CD4-positive, alpha-beta T cell treated with Interleukin-17A for 1 hour (primary cell): ENCODE measurements at regions not wholly inside any gene's neighbourhood (a gene's known extent, or its start where the extent isn't known, plus 50 kb on each side); places are given as distances from the start of the nearest gene placed in this dataset.

Experiments
- DNase-seq: peaks from one replicate; pipeline ENCODE4 v3.0.0-alpha.2; 2020

DNA sequence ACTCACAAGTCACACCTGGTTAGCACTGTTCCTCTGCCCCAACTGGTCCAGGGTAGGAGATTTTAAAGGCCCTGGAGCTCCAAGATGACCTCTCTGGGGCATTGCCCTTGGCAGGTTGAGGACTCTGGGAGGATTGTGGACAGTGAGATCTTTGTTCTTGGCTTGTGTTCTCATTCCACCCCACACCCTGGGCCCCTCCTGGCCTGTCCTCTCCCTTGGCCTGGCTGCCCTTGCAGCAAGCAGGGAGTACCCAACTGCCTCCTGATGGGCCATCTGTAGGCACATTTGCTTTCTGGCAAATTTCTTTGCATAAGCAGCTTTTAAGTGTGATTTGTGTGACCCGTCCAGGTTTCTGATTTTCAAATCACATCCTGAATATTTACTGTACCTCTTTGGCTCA is 239.6 kb downstream of the UTP18 start:
- DNase-seq: no peak

- DNase-seq: no peak
Measured at GRCh38 chr17:51500454-51500853, 240.1 kb downstream of the UTP18 start.

GRCh38 chr17:51505450-51505849 is 245.1 kb downstream of the UTP18 start:
- no peak for DNase-seq

- no peak for DNase-seq
Measured at GRCh38 chr17:51507444-51507843, 247.1 kb downstream of the UTP18 start.

GRCh38 chr17:51508048-51508447 is 247.7 kb downstream of the UTP18 start:
- no peak for DNase-seq

GRCh38 chr17:51510940-51511339 is 250.6 kb downstream of the UTP18 start:
- DNase-seq: no peak

DNA sequence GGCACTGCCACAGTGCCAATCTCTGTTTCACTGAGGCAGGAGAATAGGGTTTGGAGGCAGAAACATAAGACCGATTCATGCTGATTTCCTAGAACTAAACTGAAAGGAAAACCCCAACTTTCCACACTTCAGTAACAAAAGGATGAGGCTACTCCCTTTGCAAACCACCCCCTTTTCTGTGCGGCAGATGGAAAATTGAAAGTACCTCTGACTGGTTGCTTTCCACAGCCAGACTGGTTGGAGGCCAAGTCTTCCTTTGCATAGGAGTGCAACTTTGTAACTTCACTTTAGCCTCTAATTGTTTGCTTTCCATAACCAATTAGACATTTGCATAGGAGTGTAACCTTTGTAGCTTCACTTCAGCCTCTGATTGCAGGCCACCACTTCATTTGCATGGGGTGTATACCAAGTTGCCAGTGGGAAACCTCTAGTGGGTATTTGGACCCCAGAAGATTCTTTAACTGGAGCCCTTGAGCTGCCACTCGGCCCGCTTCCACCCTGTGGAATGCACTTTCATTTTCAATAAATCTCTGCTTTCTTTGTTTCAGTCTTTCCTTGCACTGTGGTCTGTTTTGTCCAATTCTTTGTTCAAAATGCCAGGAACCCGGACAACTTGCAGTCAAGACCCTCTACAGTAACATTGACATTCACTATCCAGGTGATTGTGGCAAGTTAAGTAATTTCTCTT is 252.0 kb downstream of the UTP18 start:
- DNase-seq: no peak

- DNase-seq: no peak
Measured at GRCh38 chr17:51516924-51517323, 256.6 kb downstream of the UTP18 start.

GRCh38 chr17:51524524-51524923 is 264.2 kb downstream of the UTP18 start:
- no peak for DNase-seq

- DNase-seq: no peak
Measured at GRCh38 chr17:51526507-51526906, 266.2 kb downstream of the UTP18 start.

- no peak for DNase-seq
Measured at GRCh38 chr17:51527225-51527982, 267.1 kb downstream of the UTP18 start.

GRCh38 chr17:51528111-51528510 is 267.8 kb downstream of the UTP18 start:
- no peak for DNase-seq

- DNase-seq: no peak
Measured at GRCh38 chr17:51533219-51533618, 272.9 kb downstream of the UTP18 start.

- DNase-seq: no peak
Measured at GRCh38 chr17:51533821-51534220, 273.5 kb downstream of the UTP18 start.

GRCh38 chr17:51536627-51537026 is 276.3 kb downstream of the UTP18 start:
- DNase-seq: no peak

GRCh38 chr17:51537996-51538550 is 277.7 kb downstream of the UTP18 start:
- DNase-seq: no peak

- DNase-seq: peak; percentile 9
Measured at GRCh38 chr17:51540151-51540550, 279.8 kb downstream of the UTP18 start.

- no peak for DNase-seq
Measured at GRCh38 chr17:51541215-51541614, 280.9 kb downstream of the UTP18 start.

DNA sequence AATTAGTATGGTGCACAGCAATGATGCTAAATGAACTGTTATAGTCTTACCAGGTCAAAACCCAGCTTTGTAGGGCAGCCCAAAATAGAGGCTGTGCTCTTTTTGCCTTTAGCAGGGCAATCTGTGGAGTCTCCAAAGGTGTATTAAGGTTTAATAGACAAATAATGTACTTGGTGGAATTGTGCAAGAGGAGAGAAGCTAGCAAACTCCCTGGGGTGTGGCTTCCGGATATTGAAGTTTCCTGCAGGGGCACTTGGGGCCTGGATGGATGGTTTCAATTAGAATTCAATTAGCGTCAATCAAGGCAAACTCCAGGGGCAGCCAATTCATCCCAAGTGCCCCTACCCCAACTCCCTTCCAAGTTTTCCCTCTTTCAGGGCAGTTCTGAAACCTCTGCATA is 285.8 kb downstream of the UTP18 start:
- DNase-seq: no peak

DNA sequence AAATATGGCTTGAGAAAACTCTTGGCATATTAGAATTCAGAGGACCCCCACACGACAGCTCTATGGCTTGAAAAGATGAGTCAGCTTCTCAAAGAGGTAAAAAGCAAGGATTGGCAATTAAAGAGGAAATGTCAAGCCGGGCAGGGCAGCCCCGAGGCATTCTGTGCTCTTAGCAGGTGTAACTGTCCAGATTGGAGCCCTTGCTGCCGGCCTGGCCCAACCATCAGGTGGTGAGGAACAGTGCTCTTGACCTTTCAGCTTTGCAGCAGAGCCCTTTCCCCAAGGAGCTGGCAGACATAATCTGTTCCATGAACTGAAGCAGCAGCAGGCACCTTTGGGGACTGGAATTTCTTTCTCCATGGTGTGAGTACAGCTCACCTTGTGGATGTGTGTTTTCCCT is 287.8 kb downstream of the UTP18 start:
- DNase-seq: no peak

DNA sequence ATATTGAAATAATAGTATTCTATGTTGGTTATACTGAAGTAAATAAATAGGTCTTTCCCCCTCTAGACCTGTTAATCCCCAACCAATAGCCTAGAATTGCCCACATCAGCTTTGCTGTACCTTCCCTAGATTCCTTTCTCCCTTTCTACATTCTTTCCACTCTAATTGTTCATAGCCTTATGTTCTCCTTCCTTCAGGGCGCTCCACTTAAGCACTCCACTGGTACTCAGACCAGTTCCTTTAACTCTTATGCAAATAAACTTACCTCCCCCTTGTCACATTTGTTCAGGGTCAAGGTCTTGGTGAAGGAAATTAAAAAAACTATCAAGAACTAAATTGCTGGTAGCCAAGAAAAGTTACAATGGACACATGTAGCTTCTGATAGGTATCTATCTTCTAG is 294.8 kb downstream of the UTP18 start:
- no peak for DNase-seq

DNA sequence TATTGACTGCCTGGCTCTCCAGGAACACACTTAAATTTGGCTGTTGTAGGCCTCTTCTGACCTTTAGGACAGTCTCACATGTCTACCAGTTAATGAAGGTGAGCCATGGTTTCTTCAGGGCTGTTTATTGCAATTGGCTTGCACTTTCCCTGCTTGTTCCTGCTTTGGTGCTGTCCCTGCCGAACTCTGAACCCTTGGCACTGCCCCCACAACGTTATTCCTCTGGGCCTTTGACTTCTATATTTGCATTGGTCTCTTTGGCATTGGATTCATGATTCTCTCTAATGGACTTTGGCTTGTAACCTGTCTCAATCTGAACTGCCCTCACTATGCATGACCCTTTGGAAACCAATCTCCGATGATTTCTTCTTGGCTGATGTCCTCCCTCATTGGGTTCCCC is 299.4 kb downstream of the UTP18 start:
- DNase-seq: no peak

- no peak for DNase-seq
Measured at GRCh38 chr17:51560398-51560797, 300.1 kb downstream of the UTP18 start.

- DNase-seq: no peak
Measured at GRCh38 chr17:51563961-51564360, 303.6 kb downstream of the UTP18 start.
